PC-3 (cell line): ENCODE measurements at regions not wholly inside any gene's neighbourhood (a gene's known extent, or its start where the extent isn't known, plus 50 kb on each side); places are given as distances from the start of the nearest gene placed in this dataset.

Experiments used
- EZH2 ChIP-seq: fragments of 300-600 bp; sonication (generic); IDR thresholded peaks from one replicate; pipeline ENCODE4 v1.6.1; 2017; ENCODE audit warnings: antibody characterized with exemption, mild to moderate bottlenecking, low read length; ENCODE audit not compliant: unreplicated experiment
- TF ChIP-seq, protein P1 (sequence below): fragments of 300-600 bp; sonication (generic); conservative IDR thresholded peaks from 2 replicates; pipeline ENCODE4 v1.5.1; 2017; ENCODE audit warnings: antibody characterized with exemption, low read depth, mild to moderate bottlenecking, low read length

DNA sequence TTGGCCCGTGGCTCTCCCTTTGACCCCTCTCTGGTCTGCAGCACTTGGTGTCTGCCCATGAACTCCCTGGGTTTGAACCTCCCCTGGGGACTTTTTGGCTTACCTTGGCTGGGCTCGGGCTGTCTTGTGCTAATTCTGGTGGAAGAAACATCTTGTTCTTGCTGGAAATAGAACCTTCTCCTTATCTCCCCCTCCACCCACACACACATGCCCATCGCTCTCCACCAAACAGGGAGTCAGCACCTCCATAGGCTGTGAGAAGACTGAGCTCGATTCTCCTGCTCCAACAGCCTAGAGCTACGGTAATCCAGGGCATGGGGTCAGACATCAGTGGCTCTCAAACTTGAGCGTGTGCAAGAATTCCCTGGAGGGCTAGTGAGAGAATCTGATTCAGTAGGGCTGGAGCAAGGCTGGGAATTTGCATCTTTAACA lies 114.4 kb upstream of the SLC22A23 start:
- TF ChIP-seq EZH2 = no peak
- TF ChIP-seq, protein P1, sequence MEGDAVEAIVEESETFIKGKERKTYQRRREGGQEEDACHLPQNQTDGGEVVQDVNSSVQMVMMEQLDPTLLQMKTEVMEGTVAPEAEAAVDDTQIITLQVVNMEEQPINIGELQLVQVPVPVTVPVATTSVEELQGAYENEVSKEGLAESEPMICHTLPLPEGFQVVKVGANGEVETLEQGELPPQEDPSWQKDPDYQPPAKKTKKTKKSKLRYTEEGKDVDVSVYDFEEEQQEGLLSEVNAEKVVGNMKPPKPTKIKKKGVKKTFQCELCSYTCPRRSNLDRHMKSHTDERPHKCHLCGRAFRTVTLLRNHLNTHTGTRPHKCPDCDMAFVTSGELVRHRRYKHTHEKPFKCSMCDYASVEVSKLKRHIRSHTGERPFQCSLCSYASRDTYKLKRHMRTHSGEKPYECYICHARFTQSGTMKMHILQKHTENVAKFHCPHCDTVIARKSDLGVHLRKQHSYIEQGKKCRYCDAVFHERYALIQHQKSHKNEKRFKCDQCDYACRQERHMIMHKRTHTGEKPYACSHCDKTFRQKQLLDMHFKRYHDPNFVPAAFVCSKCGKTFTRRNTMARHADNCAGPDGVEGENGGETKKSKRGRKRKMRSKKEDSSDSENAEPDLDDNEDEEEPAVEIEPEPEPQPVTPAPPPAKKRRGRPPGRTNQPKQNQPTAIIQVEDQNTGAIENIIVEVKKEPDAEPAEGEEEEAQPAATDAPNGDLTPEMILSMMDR = no peak
